Fibroblast of lung (primary cell): ENCODE measurements at regions not wholly inside any gene's neighbourhood (a gene's known extent, or its start where the extent isn't known, plus 50 kb on each side); places are given as distances from the start of the nearest gene placed in this dataset.

Source experiments
- DNase-seq, 2 donors: peaks; one replicate each; pipeline versions ENCODE4 v3.0.0 to v3.0.0-alpha.2; 2010; ENCODE audit warnings: low read depth in 2 of 2
- H2AFZ ChIP-seq: 2 replicates; pipeline ENCODE4 v1.5.1; 2012; ENCODE audit warnings: low read length, control low read depth, inconsistent platforms
- H3K27ac ChIP-seq: 2 replicates; pipeline ENCODE4 v1.5.1; 2011; ENCODE audit warnings: low read length, control low read depth; ENCODE audit not compliant: insufficient read depth
- H3K27me3 ChIP-seq: 2 replicates; pipeline ENCODE4 v1.5.1; 2011; ENCODE audit warnings: mild to moderate bottlenecking, low read length; ENCODE audit not compliant: control insufficient read depth, insufficient read depth
- H3K36me3 ChIP-seq: 2 replicates; pipeline ENCODE4 v1.5.1; 2011; ENCODE audit warnings: low read length; ENCODE audit not compliant: control insufficient read depth, insufficient read depth
- H3K4me1 ChIP-seq: 2 replicates; pipeline ENCODE4 v1.5.1; 2011; ENCODE audit warnings: low read length; ENCODE audit not compliant: control insufficient read depth, insufficient read depth; ENCODE audit errors: extremely low read depth
- H3K4me2 ChIP-seq: 2 replicates; pipeline ENCODE4 v1.5.1; 2011; ENCODE audit warnings: low read length, control low read depth; ENCODE audit not compliant: insufficient read depth; ENCODE audit errors: extremely low read depth
- H3K4me3 ChIP-seq, 4 experiments: fragments of 200-600 bp in 1 of 4; sonication (generic) in 1 of 4; replicated peaks in 1 of 4; 2 replicates each; pipeline ENCODE4 v1.5.1; 2011 to 2016; ENCODE audit warnings: low read length in 4 of 4, low read depth in 3 of 4, mild to moderate bottlenecking in 3 of 4, control low read depth in 2 of 4, inconsistent platforms in 1 of 4, mixed read lengths in 1 of 4; ENCODE audit not compliant: insufficient read depth in 1 of 4; ENCODE audit errors: control extremely low read depth in 1 of 4
- H3K79me2 ChIP-seq: 2 replicates; pipeline ENCODE4 v1.5.1; 2012; ENCODE audit warnings: mild to moderate bottlenecking, low read length, inconsistent platforms; ENCODE audit not compliant: control insufficient read depth, insufficient read depth
- H3K9ac ChIP-seq: 2 replicates; pipeline ENCODE4 v1.5.1; 2011; ENCODE audit warnings: mild to moderate bottlenecking, low read length, control low read depth; ENCODE audit not compliant: insufficient read depth
- H3K9me3 ChIP-seq: 2 replicates; pipeline ENCODE4 v1.5.1; 2012; ENCODE audit warnings: low read depth, low read length; ENCODE audit not compliant: control insufficient read depth, insufficient read depth
- H4K20me1 ChIP-seq: 2 replicates; pipeline ENCODE4 v1.5.1; 2011; ENCODE audit warnings: low read length; ENCODE audit not compliant: control insufficient read depth, insufficient read depth; ENCODE audit errors: extremely low read depth
- CTCF ChIP-seq, 2 donors: IDR thresholded peaks in 1 of 2; conservative IDR thresholded peaks in 1 of 2; 1 replicate in 1 of 2; 2 replicates in 1 of 2; pipeline ENCODE4 v1.5.1; 2011 to 2012; ENCODE audit warnings: low read length in 2 of 2, control low read depth in 1 of 2, inconsistent platforms in 1 of 2, low read depth in 1 of 2, mild to moderate bottlenecking in 1 of 2
- EZH2 ChIP-seq: IDR thresholded peaks from 2 replicates; pipeline ENCODE4 v1.5.1; 2012; ENCODE audit warnings: low read length, control low read depth, mild to moderate bottlenecking; ENCODE audit errors: missing control alignments

- TF ChIP-seq EZH2 (no peak), CTCF (conservative IDR thresholded peaks at IDR 0.05 in 1 of 2, IDR thresholded peaks at IDR 0.05 in 1 of 2; ENCODE audit: low read depth in 1 of 2, low read length in 2 of 2) (no peak)
- no peak overlapping the region for H3K27ac ChIP-seq
- no peaks in the 10 kb centered on the region for H3K4me1 ChIP-seq
- no peak overlapping the region for H3K4me3 ChIP-seq
- H4K20me1 ChIP-seq: no peaks in the 10 kb centered on the region
- no peak overlapping the region for H2AFZ ChIP-seq
- H3K36me3 ChIP-seq: no peaks in the 10 kb centered on the region
- no peak for DNase-seq
- H3K4me2 ChIP-seq: no peak overlapping the region
- H3K9ac ChIP-seq: no peak overlapping the region
- no peaks in the 10 kb centered on the region for H3K9me3 ChIP-seq
- no peaks in the 10 kb centered on the region for H3K79me2 ChIP-seq
- no peaks in the 10 kb centered on the region for H3K27me3 ChIP-seq
Measured at GRCh38 chr15:100786901-100787566, 92.6 kb upstream of the ALDH1A3 start.

DNA sequence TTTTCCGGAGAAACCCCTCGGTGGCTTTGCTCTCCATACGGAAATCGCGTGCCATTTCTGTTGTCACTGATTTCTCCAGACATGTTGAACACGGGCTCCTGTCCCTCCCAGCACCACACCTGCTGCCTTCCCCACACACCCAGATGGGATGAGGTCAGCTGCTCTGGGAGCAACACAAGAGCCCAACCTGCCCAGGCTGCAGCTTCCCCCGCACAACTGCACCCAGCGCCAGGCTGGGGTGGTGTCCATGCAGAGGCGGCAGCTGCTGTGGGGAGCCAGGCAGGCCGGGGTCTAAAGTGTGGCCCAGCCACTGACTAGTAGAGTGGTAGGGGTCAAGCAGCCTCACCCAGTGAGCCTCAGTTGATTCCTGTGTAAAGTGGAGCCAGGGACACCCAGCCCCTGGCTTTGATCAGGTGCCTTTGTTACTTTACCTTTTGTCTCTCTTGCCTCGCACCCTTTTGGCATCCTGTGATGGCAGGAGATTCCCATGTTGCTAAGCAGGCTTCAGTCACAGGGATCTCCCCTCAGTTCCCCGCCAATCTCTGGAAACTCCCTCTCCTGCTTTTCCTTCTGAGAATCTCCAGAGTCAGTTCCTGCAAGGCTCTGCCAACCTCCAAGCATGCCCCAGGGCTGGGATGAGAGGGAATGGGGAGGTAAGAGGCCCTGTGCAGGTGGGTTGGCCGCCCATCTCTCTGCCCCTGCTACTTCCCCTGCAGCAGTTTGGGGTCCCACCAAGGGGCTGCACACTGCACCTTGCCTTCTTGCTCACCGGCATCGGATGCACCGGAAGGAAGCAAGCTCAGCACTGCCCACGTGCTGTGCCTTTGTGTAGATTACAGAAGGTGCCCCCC is 91.8 kb upstream of the ALDH1A3 start:
- Histone ChIP-seq H4K20me1 (no peaks in the 10 kb centered on the region), H3K36me3 (no peaks in the 10 kb centered on the region), H3K9me3 (no peaks in the 10 kb centered on the region), H3K27ac (no peak overlapping the region), H3K4me3 (no peak overlapping the region), H3K79me2 (no peaks in the 10 kb centered on the region), H3K4me2 (no peak overlapping the region), H3K4me1 (no peaks in the 10 kb centered on the region), H3K9ac (no peak overlapping the region), H3K27me3 (no peaks in the 10 kb centered on the region), H2AFZ (no peak overlapping the region)
- TF ChIP-seq EZH2: no peak
- TF ChIP-seq CTCF (conservative IDR thresholded peaks at IDR 0.05 in 1 of 2, IDR thresholded peaks at IDR 0.05 in 1 of 2; ENCODE audit: low read depth in 1 of 2, low read length in 2 of 2): no peak
- no peak for DNase-seq

GRCh38 chr15:100788418-100789105 is 91.1 kb upstream of the ALDH1A3 start:
- no peak for DNase-seq
- TF ChIP-seq CTCF (conservative IDR thresholded peaks at IDR 0.05 in 1 of 2, IDR thresholded peaks at IDR 0.05 in 1 of 2; ENCODE audit: low read depth in 1 of 2, low read length in 2 of 2): no peak
- TF ChIP-seq EZH2: no peak
- H3K4me1 ChIP-seq: no peaks in the 10 kb centered on the region
- H3K4me2 ChIP-seq: no peak overlapping the region
- no peak overlapping the region for H3K27ac ChIP-seq
- no peak overlapping the region for H3K9ac ChIP-seq
- H3K27me3 ChIP-seq: no peaks in the 10 kb centered on the region
- no peaks in the 10 kb centered on the region for H3K36me3 ChIP-seq
- H3K9me3 ChIP-seq: no peaks in the 10 kb centered on the region
- H3K4me3 ChIP-seq: no peak overlapping the region
- no peaks in the 10 kb centered on the region for H4K20me1 ChIP-seq
- H3K79me2 ChIP-seq: no peaks in the 10 kb centered on the region
- no peak overlapping the region for H2AFZ ChIP-seq
